ENCODE measurements at regions not wholly inside any gene's neighbourhood (a gene's known extent, or its start where the extent isn't known, plus 50 kb on each side); places are given as distances from the start of the nearest gene placed in this dataset.

DNA sequence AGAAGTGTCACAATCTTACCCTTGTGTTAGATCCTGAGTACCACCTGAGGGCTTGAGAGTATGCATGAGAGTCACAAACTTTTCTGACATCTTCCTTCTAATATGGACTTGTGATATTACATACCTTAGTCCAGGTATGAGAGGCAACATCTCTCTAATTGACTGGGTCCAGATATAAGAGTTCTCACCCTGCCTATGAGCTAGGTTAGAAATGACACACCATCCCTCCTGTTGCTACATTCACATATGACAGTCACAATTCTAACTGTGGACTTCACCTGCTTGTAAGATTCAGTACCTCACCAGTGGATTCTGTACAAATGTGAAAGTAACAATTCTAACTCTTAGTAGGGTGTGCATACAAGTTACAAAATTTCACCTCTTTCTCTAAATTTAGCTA, 245.2 kb downstream of the RPS4Y2 start:
- TF ChIP-seq, protein P1, sequence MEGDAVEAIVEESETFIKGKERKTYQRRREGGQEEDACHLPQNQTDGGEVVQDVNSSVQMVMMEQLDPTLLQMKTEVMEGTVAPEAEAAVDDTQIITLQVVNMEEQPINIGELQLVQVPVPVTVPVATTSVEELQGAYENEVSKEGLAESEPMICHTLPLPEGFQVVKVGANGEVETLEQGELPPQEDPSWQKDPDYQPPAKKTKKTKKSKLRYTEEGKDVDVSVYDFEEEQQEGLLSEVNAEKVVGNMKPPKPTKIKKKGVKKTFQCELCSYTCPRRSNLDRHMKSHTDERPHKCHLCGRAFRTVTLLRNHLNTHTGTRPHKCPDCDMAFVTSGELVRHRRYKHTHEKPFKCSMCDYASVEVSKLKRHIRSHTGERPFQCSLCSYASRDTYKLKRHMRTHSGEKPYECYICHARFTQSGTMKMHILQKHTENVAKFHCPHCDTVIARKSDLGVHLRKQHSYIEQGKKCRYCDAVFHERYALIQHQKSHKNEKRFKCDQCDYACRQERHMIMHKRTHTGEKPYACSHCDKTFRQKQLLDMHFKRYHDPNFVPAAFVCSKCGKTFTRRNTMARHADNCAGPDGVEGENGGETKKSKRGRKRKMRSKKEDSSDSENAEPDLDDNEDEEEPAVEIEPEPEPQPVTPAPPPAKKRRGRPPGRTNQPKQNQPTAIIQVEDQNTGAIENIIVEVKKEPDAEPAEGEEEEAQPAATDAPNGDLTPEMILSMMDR (IDR thresholded peaks at IDR 0.05; ENCODE audit: low read depth, low read length, missing control alignments) = no peak
- no peak for DNase-seq (ENCODE audit: low read depth)
- H3K4me3 ChIP-seq (ENCODE audit: low read depth, low read length) = no peak overlapping the region

DNA sequence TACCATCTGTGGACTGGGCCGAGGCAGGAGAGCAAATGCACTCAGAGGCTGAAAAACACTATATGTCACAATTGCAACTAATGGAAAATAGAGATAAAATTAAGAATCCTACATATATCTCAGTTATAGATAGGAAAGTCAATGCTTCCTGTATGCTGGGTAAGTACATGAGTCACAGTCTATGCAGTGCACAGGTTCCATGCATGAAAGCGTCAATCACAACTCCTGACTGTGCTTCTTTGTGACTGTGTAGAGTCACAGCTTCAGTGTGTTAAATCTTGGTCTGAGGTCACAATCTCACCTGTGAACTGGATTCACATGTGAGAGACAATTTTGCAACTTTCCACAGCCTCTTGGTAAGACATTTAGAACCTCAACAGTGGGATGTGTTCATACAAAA, 247.2 kb downstream of the RPS4Y2 start:
- TF ChIP-seq, protein P1 (IDR thresholded peaks at IDR 0.05; ENCODE audit: low read depth, low read length, missing control alignments) = no peak
- H3K4me3 ChIP-seq (ENCODE audit: low read depth, low read length) = no peak overlapping the region
- no peak for DNase-seq (ENCODE audit: low read depth)

DNA sequence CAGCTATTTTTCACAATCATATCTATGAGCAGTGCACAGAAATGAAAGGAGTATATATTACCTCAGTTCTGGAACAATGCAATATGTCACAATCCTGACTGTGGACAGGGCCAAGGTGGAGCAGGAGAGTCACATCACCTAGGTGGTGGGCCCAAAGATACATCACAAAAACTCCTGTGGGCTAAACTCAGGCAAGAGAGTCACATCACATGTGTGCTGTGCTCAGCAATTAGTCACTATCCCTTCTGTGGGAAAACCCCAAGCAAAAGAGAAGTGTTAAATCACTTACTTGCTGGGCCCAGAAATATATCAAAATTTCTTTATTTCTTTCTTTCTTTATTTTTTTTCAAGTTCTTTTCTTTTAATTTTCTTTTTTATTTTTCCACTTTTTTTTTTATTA, 249.6 kb downstream of the RPS4Y2 start:
- no peak for DNase-seq (ENCODE audit: low read depth)
- TF ChIP-seq, protein P1 (IDR thresholded peaks at IDR 0.05; ENCODE audit: low read depth, low read length, missing control alignments) = no peak
- H3K4me3 ChIP-seq (ENCODE audit: low read depth, low read length) = no peak overlapping the region

DNA sequence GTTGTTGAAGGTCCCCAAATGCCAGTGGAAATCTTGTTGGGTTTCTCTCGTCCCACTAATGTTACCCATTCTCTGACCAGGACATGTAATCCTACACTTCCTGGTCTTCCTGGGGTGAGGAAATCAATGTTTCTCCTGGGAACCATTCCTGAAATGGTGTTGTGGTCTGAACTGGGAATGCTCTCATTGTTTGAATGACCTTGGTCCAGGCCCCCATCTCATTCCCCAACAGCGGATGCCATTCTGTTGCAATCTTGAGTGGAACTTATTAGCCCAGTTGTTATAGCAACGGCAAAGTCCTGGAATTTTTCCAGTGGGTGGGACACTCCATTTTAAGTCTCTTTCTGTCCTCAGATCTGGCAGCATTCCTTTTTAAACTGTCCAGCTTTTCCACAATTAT, 265.9 kb downstream of the RPS4Y2 start:
- TF ChIP-seq, protein P1 (IDR thresholded peaks at IDR 0.05; ENCODE audit: low read depth, low read length, missing control alignments) = no peak
- H3K4me3 ChIP-seq (ENCODE audit: low read depth, low read length) = no peak overlapping the region
- DNase-seq (ENCODE audit: low read depth) = no peak

DNA sequence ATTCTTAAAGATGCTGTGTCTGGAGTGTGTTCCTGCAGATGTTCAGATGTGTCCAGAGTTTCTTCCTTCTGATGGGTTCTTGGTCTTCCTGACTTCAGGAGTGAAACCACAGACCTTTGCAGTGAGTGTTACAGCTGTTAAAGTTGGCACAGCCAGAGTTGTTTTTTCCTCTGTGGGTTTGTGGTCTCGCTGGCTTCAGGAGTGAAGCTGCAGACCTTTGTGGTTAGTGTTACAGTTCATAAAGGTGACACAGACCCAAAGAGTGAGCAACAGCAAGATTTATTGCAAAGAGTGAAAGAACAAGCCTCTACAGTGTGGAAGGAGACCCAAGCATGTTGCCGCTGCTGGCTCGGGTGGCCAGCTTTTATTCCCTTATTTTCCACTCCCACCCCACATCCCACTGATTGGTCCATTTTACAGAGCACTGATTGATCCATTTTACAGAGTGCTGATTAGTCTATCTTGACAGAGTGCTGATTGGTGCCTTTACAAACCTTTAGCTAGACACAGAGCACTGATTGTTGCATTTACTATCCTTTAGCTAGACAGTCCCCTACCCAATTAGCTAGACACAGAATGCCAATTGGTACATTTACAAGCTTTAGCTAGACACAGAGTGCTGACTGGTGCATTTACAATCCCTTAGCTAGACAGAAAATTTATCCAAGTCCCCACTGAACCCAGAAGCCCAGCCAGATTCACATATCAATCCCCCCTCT, 266.6 kb downstream of the RPS4Y2 start:
- DNase-seq (ENCODE audit: low read depth) = no peak
- no peak overlapping the region for H3K4me3 ChIP-seq (ENCODE audit: low read depth, low read length)
- TF ChIP-seq, protein P1 (IDR thresholded peaks at IDR 0.05; ENCODE audit: low read depth, low read length, missing control alignments) = no peak

DNA sequence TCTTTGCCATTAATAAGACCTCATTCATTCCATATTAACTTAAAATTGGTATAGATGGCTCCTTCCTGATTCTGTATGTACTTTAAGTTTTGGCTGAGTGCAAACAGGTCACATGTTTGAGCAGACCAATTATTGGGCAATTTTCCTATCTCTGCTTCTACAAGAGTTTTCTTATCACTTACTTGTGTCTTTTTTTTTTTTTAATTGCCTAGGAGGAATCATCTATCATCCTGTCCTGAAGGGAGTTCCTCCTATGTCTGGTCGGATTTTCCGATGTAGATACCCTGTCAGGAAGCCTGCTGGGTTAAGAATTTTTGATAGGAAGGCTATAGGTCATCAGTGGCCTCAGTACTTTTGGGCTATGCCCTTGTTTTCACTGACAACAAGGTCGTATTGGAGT, 268.0 kb downstream of the RPS4Y2 start:
- no peak overlapping the region for H3K4me3 ChIP-seq (ENCODE audit: low read depth, low read length)
- no peak for DNase-seq (ENCODE audit: low read depth)
- TF ChIP-seq, protein P1 (IDR thresholded peaks at IDR 0.05; ENCODE audit: low read depth, low read length, missing control alignments) = no peak

DNA sequence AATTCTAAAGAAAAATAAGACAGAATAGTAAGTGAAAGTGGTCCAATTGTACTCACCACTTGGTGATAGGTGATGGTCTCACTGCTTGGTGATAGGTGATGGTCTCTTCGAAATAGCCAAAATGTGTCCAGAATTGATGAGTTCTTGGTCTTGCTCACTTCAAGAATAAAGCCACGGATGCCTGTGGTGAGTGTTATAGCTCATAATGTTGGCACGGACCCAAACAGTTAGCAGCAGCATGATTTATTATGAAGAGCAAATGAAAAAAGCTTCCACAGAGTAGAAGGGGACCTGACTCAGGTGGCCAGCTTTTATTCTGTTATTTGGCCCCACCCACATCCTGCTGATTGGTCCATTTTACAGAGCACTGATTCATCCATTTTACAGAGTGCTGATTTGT, 272.6 kb downstream of the RPS4Y2 start:
- no peak for DNase-seq (ENCODE audit: low read depth)
- TF ChIP-seq, protein P1 (IDR thresholded peaks at IDR 0.05; ENCODE audit: low read depth, low read length, missing control alignments) = no peak
- no peak overlapping the region for H3K4me3 ChIP-seq (ENCODE audit: low read depth, low read length)

Data from GM12864 (cell line).